Gastrocnemius medialis (tissue), 4 donors: ENCODE measurements at regions not wholly inside any gene's neighbourhood (a gene's known extent, or its start where the extent isn't known, plus 50 kb on each side); places are given as distances from the start of the nearest gene placed in this dataset.

Source experiments
- POLR2A ChIP-seq, 2 donors: fragments of 450-650 bp; IDR thresholded peaks; one replicate each; pipeline ENCODE4 v1.6.1; 2017; ENCODE audit warnings: antibody characterized with exemption in 2 of 2, mild to moderate bottlenecking in 2 of 2, moderate library complexity in 2 of 2
- TF ChIP-seq, protein P1 (sequence below), 5 experiments: fragments of 450-650 bp in 3 of 5; fragments of 200-600 bp in 2 of 5; sonication (generic) in 2 of 5; IDR thresholded peaks in 4 of 5; conservative IDR thresholded peaks in 1 of 5; 1 replicate in 4 of 5; 2 replicates in 1 of 5; pipeline ENCODE4 v1.5.1; 2016 to 2019; ENCODE audit warnings: antibody characterized with exemption in 5 of 5, mild to moderate bottlenecking in 3 of 5, moderate library complexity in 3 of 5

DNA sequence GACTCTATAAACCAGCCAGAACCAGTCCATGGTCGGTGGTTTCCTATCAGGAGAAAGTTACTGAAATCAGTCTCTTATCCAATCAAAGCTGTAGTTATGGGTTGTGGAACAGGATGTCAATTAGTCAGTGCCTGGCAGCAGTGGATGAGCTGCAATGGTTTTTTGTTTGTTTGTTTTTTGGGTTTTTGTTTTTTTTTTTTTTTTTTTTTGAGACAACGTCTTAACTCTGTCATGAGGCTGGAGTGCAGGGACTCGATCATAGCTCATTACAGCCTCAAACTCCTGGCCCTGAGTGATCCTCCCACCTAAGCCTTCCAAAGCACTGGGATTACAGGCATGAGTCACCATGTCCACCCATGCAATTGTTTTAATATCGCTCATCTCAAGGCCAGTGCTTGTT, 113.3 kb upstream of the CAND1 start:
- TF ChIP-seq POLR2A (IDR thresholded peaks at IDR 0.05): no peak
- TF ChIP-seq, protein P1, sequence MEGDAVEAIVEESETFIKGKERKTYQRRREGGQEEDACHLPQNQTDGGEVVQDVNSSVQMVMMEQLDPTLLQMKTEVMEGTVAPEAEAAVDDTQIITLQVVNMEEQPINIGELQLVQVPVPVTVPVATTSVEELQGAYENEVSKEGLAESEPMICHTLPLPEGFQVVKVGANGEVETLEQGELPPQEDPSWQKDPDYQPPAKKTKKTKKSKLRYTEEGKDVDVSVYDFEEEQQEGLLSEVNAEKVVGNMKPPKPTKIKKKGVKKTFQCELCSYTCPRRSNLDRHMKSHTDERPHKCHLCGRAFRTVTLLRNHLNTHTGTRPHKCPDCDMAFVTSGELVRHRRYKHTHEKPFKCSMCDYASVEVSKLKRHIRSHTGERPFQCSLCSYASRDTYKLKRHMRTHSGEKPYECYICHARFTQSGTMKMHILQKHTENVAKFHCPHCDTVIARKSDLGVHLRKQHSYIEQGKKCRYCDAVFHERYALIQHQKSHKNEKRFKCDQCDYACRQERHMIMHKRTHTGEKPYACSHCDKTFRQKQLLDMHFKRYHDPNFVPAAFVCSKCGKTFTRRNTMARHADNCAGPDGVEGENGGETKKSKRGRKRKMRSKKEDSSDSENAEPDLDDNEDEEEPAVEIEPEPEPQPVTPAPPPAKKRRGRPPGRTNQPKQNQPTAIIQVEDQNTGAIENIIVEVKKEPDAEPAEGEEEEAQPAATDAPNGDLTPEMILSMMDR (IDR thresholded peaks at IDR 0.05 in 4 of 5, conservative IDR thresholded peaks at IDR 0.05 in 1 of 5): no peak
